ENCODE measurements at regions not wholly inside any gene's neighbourhood (a gene's known extent, or its start where the extent isn't known, plus 50 kb on each side); places are given as distances from the start of the nearest gene placed in this dataset.

GRCh38 chr1:233480198-233480597 is 133.7 kb upstream of the KCNK1 start:
- Histone ChIP-seq H3K27me3 (replicated peaks in 1 of 4; ENCODE audit: control extremely low read depth in 1 of 4, control insufficient read depth in 3 of 4, insufficient read depth in 4 of 4, low read length in 3 of 4) (peaks cover 0 to 2% (median 0%) of the 10 kb centered on the region in 4 experiments), H3K4me3 (ENCODE audit: control extremely low read depth in 1 of 5, extremely low read depth in 1 of 5, insufficient read depth in 1 of 5, low read depth in 2 of 5, low read length in 4 of 5) (no peak overlapping the region), H3K27ac (ENCODE audit: low read length in 2 of 2) (no peak overlapping the region), H3K9me3 (ENCODE audit: control extremely low read depth in 1 of 3, control insufficient read depth in 2 of 3, insufficient read depth in 1 of 3, low read length in 2 of 3) (no peaks in the 10 kb centered on the region), H3K4me1 (ENCODE audit: control insufficient read depth in 2 of 2, insufficient read depth in 2 of 2, low read length in 2 of 2) (no peaks in the 10 kb centered on the region), H2AFZ (ENCODE audit: insufficient read depth, low read depth, low read length, poor library complexity, severe bottlenecking) (no peak overlapping the region), H3K36me3 (replicated peaks in 1 of 2; ENCODE audit: control extremely low read depth in 1 of 2, control insufficient read depth in 1 of 2, extremely low read depth in 1 of 2, insufficient read depth in 2 of 2, low read length in 1 of 2) (no peaks in the 10 kb centered on the region), H4K20me1 (ENCODE audit: control insufficient read depth, insufficient read depth, low read length, poor library complexity, severe bottlenecking) (no peaks in the 10 kb centered on the region), H3K9ac (ENCODE audit: low read length) (no peak overlapping the region), H3K4me2 (replicated peaks; ENCODE audit: low read depth, low read length, poor library complexity, severe bottlenecking) (no peak overlapping the region), H3K79me2 (ENCODE audit: control insufficient read depth, insufficient read depth, low read length) (no peaks in the 10 kb centered on the region)
- H3K9me3 Mint-ChIP-seq (ENCODE audit: insufficient read depth) = no peaks in the 10 kb centered on the region
- H3K27me3 Mint-ChIP-seq = peaks cover 2% of the 10 kb centered on the region
- ATAC-seq (ENCODE audit: low read depth) = no peak
- DNase-seq = no peak
- no peak overlapping the region for H3K27ac Mint-ChIP-seq
- ChIA-PET POLR2A (no interaction called here), CTCF (no interaction called here)
- H3K4me3 Mint-ChIP-seq = no peak overlapping the region
- no peak for TF ChIP-seq EZH2 (IDR thresholded peaks at IDR 0.05; ENCODE audit: borderline replicate concordance, insufficient read depth, low read depth, low read length, poor library complexity, severe bottlenecking)
- no peak for TF ChIP-seq CTCF (IDR thresholded peaks at IDR 0.05)
- intact Hi-C loops (cut with micrococcal nuclease) = no loop called here
- 84% methylated on average over 4 of the region's 7 CpGs for WGBS (ENCODE audit: insufficient coverage)
- no peaks in the 10 kb centered on the region for H3K4me1 Mint-ChIP-seq

- WGBS (ENCODE audit: insufficient coverage) = 84% methylated on average over 3 of the region's 3 CpGs
- no peaks in the 10 kb centered on the region for H3K9me3 ChIP-seq (ENCODE audit: control extremely low read depth in 1 of 3, control insufficient read depth in 2 of 3, insufficient read depth in 1 of 3, low read length in 2 of 3)
Measured at GRCh38 chr1:233482388-233482787, 131.5 kb upstream of the KCNK1 start.

More at GRCh38 chr1:233482388-233482787, 131.5 kb upstream of the KCNK1 start:
- no peak overlapping the region for H3K9ac ChIP-seq (ENCODE audit: low read length)
- no peaks in the 10 kb centered on the region for H3K36me3 ChIP-seq (replicated peaks in 1 of 2; ENCODE audit: control extremely low read depth in 1 of 2, control insufficient read depth in 1 of 2, extremely low read depth in 1 of 2, insufficient read depth in 2 of 2, low read length in 1 of 2)
- intact Hi-C loops (cut with micrococcal nuclease) = no loop called here
- ChIA-PET CTCF (no interaction called here), POLR2A (no interaction called here)
- H3K4me2 ChIP-seq (replicated peaks; ENCODE audit: low read depth, low read length, poor library complexity, severe bottlenecking) = no peak overlapping the region
- no peaks in the 10 kb centered on the region for H3K9me3 Mint-ChIP-seq (ENCODE audit: insufficient read depth)
- no peaks in the 10 kb centered on the region for H3K4me1 ChIP-seq (ENCODE audit: control insufficient read depth in 2 of 2, insufficient read depth in 2 of 2, low read length in 2 of 2)
- H3K4me3 Mint-ChIP-seq = no peak overlapping the region
- ATAC-seq (ENCODE audit: low read depth) (no peak), DNase-seq (no peak)
- peaks cover 2% of the 10 kb centered on the region for H3K27me3 Mint-ChIP-seq
- H3K4me3 ChIP-seq (ENCODE audit: control extremely low read depth in 1 of 5, extremely low read depth in 1 of 5, insufficient read depth in 1 of 5, low read depth in 2 of 5, low read length in 4 of 5) = no peak overlapping the region
- peaks cover 0 to 2% (median 0%) of the 10 kb centered on the region in 4 experiments for H3K27me3 ChIP-seq (replicated peaks in 1 of 4; ENCODE audit: control extremely low read depth in 1 of 4, control insufficient read depth in 3 of 4, insufficient read depth in 4 of 4, low read length in 3 of 4)
- H3K27ac ChIP-seq (ENCODE audit: low read length in 2 of 2) = no peak overlapping the region
- H4K20me1 ChIP-seq (ENCODE audit: control insufficient read depth, insufficient read depth, low read length, poor library complexity, severe bottlenecking) = no peaks in the 10 kb centered on the region
- no peak for TF ChIP-seq CTCF (IDR thresholded peaks at IDR 0.05)
- TF ChIP-seq EZH2 (IDR thresholded peaks at IDR 0.05; ENCODE audit: borderline replicate concordance, insufficient read depth, low read depth, low read length, poor library complexity, severe bottlenecking) = no peak
- no peaks in the 10 kb centered on the region for H3K4me1 Mint-ChIP-seq
- H3K79me2 ChIP-seq (ENCODE audit: control insufficient read depth, insufficient read depth, low read length) = no peaks in the 10 kb centered on the region
- H2AFZ ChIP-seq (ENCODE audit: insufficient read depth, low read depth, low read length, poor library complexity, severe bottlenecking) = no peak overlapping the region
- H3K27ac Mint-ChIP-seq = no peak overlapping the region
